NCI-H2196 treated with DMSO at 0.1 percent for 48 hours (cell line): ENCODE measurements at regions not wholly inside any gene's neighbourhood (a gene's known extent, or its start where the extent isn't known, plus 50 kb on each side); places are given as distances from the start of the nearest gene placed in this dataset.
"Not testable (repeated sequence)": the region's sequence is repeated elsewhere in the genome, so short reads cannot be mapped to it uniquely, and the experiment has no call there.

ENCODE experiments used
- DNase-seq: peaks from one replicate; lab custom pipeline; 2025; ENCODE audit not compliant: unreplicated experiment; lab: John Stamatoyannopoulos, UW

- DNase-seq = no peak
These were observed 249.0 kb downstream of the SETD4 start for GRCh38 chr21:35811191-35811806.

- DNase-seq = no peak
These were observed 249.8 kb downstream of the SETD4 start for GRCh38 chr21:35810431-35810970.

- no peak for DNase-seq
These were observed 258.9 kb downstream of the SETD4 start for GRCh38 chr21:35801391-35801790.

GRCh38 chr21:35800796-35801385, 259.4 kb downstream of the SETD4 start:
- DNase-seq = not testable (repeated sequence)

- no peak for DNase-seq
These were observed 263.5 kb downstream of the SETD4 start for GRCh38 chr21:35796844-35797243.

- not testable (repeated sequence) for DNase-seq
These were observed 265.8 kb downstream of the SETD4 start for GRCh38 chr21:35794527-35794926.

- DNase-seq = no peak
These were observed 267.6 kb downstream of the SETD4 start for GRCh38 chr21:35792569-35793305.

GRCh38 chr21:35791541-35792325, 268.6 kb downstream of the SETD4 start:
- no peak for DNase-seq

- no peak for DNase-seq
These were observed 276.6 kb downstream of the SETD4 start for GRCh38 chr21:35783721-35784120.

- DNase-seq = no peak
These were observed 277.7 kb downstream of the SETD4 start for GRCh38 chr21:35782667-35783066.

GRCh38 chr21:35780983-35781382, 279.3 kb downstream of the SETD4 start:
- DNase-seq = no peak

GRCh38 chr21:35779690-35780570, 280.4 kb downstream of the SETD4 start:
- DNase-seq = no peak

- no peak for DNase-seq
These were observed 281.2 kb downstream of the SETD4 start for GRCh38 chr21:35779167-35779566.

GRCh38 chr21:35777081-35777480, 283.2 kb downstream of the SETD4 start:
- no peak for DNase-seq

GRCh38 chr21:35775778-35776544, 284.4 kb downstream of the SETD4 start:
- no peak for DNase-seq

- no peak for DNase-seq
These were observed 290.0 kb downstream of the SETD4 start for GRCh38 chr21:35770101-35770945.

GRCh38 chr21:35768187-35768586, 292.1 kb downstream of the SETD4 start:
- no peak for DNase-seq

- DNase-seq = no peak
These were observed 295.7 kb downstream of the SETD4 start for GRCh38 chr21:35764586-35764985.

GRCh38 chr21:35764077-35764476, 296.2 kb downstream of the SETD4 start:
- no peak for DNase-seq
